Loucy (cell line): ENCODE measurements at regions not wholly inside any gene's neighbourhood (a gene's known extent, or its start where the extent isn't known, plus 50 kb on each side); places are given as distances from the start of the nearest gene placed in this dataset.

Experiments
- H2AFZ ChIP-seq: fragments of 200-600 bp; sonication (generic); 2 replicates; pipeline ENCODE4 v1.6.0; 2016; ENCODE audit warnings: antibody characterized with exemption, mild to moderate bottlenecking, low read length, moderate library complexity
- H3F3A ChIP-seq: fragments of 200-600 bp; 2 replicates; pipeline ENCODE4 v1.6.0; 2016; ENCODE audit warnings: antibody characterized with exemption, low read depth, mild to moderate bottlenecking
- H3K27me3 ChIP-seq: fragments of 200-600 bp; sonication (generic); 2 replicates; pipeline ENCODE4 v1.6.1; 2014; ENCODE audit warnings: low read length, mild to moderate bottlenecking; ENCODE audit not compliant: insufficient read depth, poor library complexity, severe bottlenecking
- H3K36me3 ChIP-seq: fragments of 200-600 bp; sonication (generic); 2 replicates; pipeline ENCODE4 v1.6.1; 2016; ENCODE audit warnings: low read length; ENCODE audit not compliant: insufficient read depth
- H3K4me1 ChIP-seq: fragments of 200-600 bp; sonication (generic); 2 replicates; pipeline ENCODE4 v1.5.1; 2014; ENCODE audit warnings: low read length, mild to moderate bottlenecking; ENCODE audit not compliant: insufficient read depth, poor library complexity, severe bottlenecking
- H3K4me2 ChIP-seq: fragments of 200-600 bp; sonication (generic); 2 replicates; pipeline ENCODE4 v1.6.0; 2014; ENCODE audit warnings: antibody characterized with exemption, low read length, low read depth, mild to moderate bottlenecking; ENCODE audit not compliant: poor library complexity, severe bottlenecking
- H3K4me3 ChIP-seq: fragments of 200-600 bp; sonication (generic); 2 replicates; pipeline ENCODE4 v1.5.1; 2014; ENCODE audit warnings: low read length, mild to moderate bottlenecking, mixed read lengths; ENCODE audit not compliant: poor library complexity, severe bottlenecking
- H3K79me2 ChIP-seq: fragments of 200-600 bp; sonication (generic); 2 replicates; pipeline ENCODE4 v1.6.1; 2014; ENCODE audit warnings: low read length; ENCODE audit not compliant: insufficient read depth
- H3K9ac ChIP-seq: fragments of 200-600 bp; sonication (generic); 2 replicates; pipeline ENCODE4 v1.6.0; 2014; ENCODE audit warnings: mild to moderate bottlenecking, low read depth, low read length, moderate library complexity; ENCODE audit not compliant: poor library complexity, severe bottlenecking
- H3K9me2 ChIP-seq: fragments of 200-600 bp; sonication (generic); replicated peaks from 2 replicates; pipeline ENCODE4 v1.6.1; 2016; ENCODE audit warnings: low read depth, low read length, mixed read lengths
- H3K9me3 ChIP-seq: fragments of 200-600 bp; sonication (generic); 2 replicates; pipeline ENCODE4 v1.6.1; 2014; ENCODE audit warnings: mild to moderate bottlenecking, antibody characterized with exemption, low read length, low read depth; ENCODE audit not compliant: insufficient read depth
- H4K20me1 ChIP-seq: fragments of 200-600 bp; sonication (generic); 2 replicates; pipeline ENCODE4 v1.6.0; 2014; ENCODE audit warnings: antibody characterized with exemption, low read length, mild to moderate bottlenecking; ENCODE audit not compliant: insufficient read depth, poor library complexity, severe bottlenecking
- CTCF ChIP-seq: fragments of 200-600 bp; sonication (generic); conservative IDR thresholded peaks from 2 replicates; pipeline ENCODE4 v1.5.1; 2014; ENCODE audit warnings: mild to moderate bottlenecking, antibody characterized with exemption, low read length
- EZH2phosphoT487 ChIP-seq: fragments of 200-600 bp; IDR thresholded peaks from 2 replicates; pipeline ENCODE4 v1.6.1; 2018; ENCODE audit warnings: antibody characterized with exemption, mild to moderate bottlenecking, moderate library complexity, borderline replicate concordance

- Histone ChIP-seq H3F3A (no peaks in the 10 kb centered on the region), H3K4me3 (no peak overlapping the region), H3K27me3 (peaks cover 73% of the 10 kb centered on the region), H2AFZ (no peak overlapping the region), H4K20me1 (no peaks in the 10 kb centered on the region), H3K9ac (no peak overlapping the region), H3K4me1 (peaks cover 3% of the 10 kb centered on the region), H3K9me2 (no peaks in the 10 kb centered on the region), H3K36me3 (no peaks in the 10 kb centered on the region), H3K9me3 (no peaks in the 10 kb centered on the region), H3K79me2 (no peaks in the 10 kb centered on the region), H3K4me2 (no peak overlapping the region)
- TF ChIP-seq EZH2phosphoT487 = no peak
- no peak for TF ChIP-seq CTCF
Observed at GRCh38 chr2:54401554-54401953, 54.6 kb upstream of the SPTBN1 start.

DNA sequence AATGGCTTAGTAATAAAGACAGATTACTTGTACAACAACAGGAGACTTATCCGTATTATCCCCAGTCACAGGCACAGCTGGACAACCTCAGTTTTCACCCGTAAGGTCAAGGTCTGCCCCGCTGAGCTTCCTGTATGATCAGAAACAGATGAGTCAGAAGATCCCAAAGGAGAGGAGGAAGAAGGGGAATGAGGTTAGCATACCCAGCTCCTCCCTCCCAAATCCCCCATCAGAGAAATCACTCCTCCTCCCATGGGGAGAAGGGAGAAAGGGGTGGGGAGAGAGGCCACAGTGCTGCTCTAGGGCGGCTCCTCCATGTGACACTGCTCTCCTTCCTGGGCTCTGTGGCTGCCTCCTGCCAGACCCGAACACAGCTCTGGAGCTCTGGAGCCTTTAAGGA, 53.8 kb upstream of the SPTBN1 start:
- H3K9me2 ChIP-seq = no peaks in the 10 kb centered on the region
- H2AFZ ChIP-seq = no peak overlapping the region
- no peaks in the 10 kb centered on the region for H3K9me3 ChIP-seq
- H3K4me3 ChIP-seq = no peak overlapping the region
- H4K20me1 ChIP-seq = no peaks in the 10 kb centered on the region
- peaks cover 3% of the 10 kb centered on the region for H3K4me1 ChIP-seq
- H3K79me2 ChIP-seq = no peaks in the 10 kb centered on the region
- TF ChIP-seq EZH2phosphoT487 (no peak), CTCF (no peak)
- H3K9ac ChIP-seq = no peak overlapping the region
- H3K36me3 ChIP-seq = no peaks in the 10 kb centered on the region
- peaks cover 81% of the 10 kb centered on the region for H3K27me3 ChIP-seq
- no peak overlapping the region for H3K4me2 ChIP-seq
- no peaks in the 10 kb centered on the region for H3F3A ChIP-seq

- TF ChIP-seq EZH2phosphoT487 (no peak), CTCF (no peak)
- no peak overlapping the region for H2AFZ ChIP-seq
- no peak overlapping the region for H3K4me2 ChIP-seq
Observed at GRCh38 chr2:54403512-54404238, 52.5 kb upstream of the SPTBN1 start.

More at GRCh38 chr2:54403512-54404238, 52.5 kb upstream of the SPTBN1 start:
- Histone ChIP-seq H3K9ac (no peak overlapping the region), H3K79me2 (no peaks in the 10 kb centered on the region), H4K20me1 (no peaks in the 10 kb centered on the region), H3K9me3 (no peaks in the 10 kb centered on the region), H3K36me3 (no peaks in the 10 kb centered on the region), H3K9me2 (no peaks in the 10 kb centered on the region), H3K4me3 (no peak overlapping the region), H3F3A (no peaks in the 10 kb centered on the region), H3K4me1 (peaks cover 3% of the 10 kb centered on the region), H3K27me3 (peaks cover 84% of the 10 kb centered on the region)
